H1 (cell line): ENCODE measurements at regions not wholly inside any gene's neighbourhood (a gene's known extent, or its start where the extent isn't known, plus 50 kb on each side); places are given as distances from the start of the nearest gene placed in this dataset.

Experiments
- CTCF ChIA-PET: fragments of 300-600 bp; sonication (Branson Sonifier 250); formaldehyde crosslinking; loops from one replicate; lab custom pipeline; 2021; ENCODE audit not compliant: partially characterized antibody; lab: Charles Lee
- POLR2A ChIA-PET: fragments of 300-600 bp; sonication (Branson Sonifier 250); formaldehyde crosslinking; loops from one replicate; lab custom pipeline; 2021; ENCODE audit warnings: inconsistent platforms; ENCODE audit not compliant: partially characterized antibody; lab: Charles Lee
- DNase-seq, 2 experiments: peaks; one replicate each; pipeline versions ENCODE4 v3.0.0 to v3.0.0-alpha.2; 2010 to 2022; ENCODE audit warnings: low spot score in 2 of 2, low read depth in 1 of 2, mixed read lengths in 1 of 2
- FAIRE-seq: peaks from 2 replicates; lab custom pipeline; 2011; peaks lifted over from hg19 to GRCh38; lab: Jason Lieb, UNC
- H2AFZ ChIP-seq: 2 replicates; pipeline ENCODE4 v1.8.1; 2012; ENCODE audit warnings: low read length, inconsistent platforms
- H2AK5ac ChIP-seq: 2 replicates; pipeline ENCODE4 v1.6.1; 2013; ENCODE audit warnings: low read depth, low read length
- H2BK120ac ChIP-seq: replicated peaks from 2 replicates; pipeline ENCODE3; 2013; ENCODE audit warnings: low read depth, low read length, inconsistent platforms
- H2BK12ac ChIP-seq: 2 replicates; pipeline ENCODE4 v1.6.1; 2013; ENCODE audit warnings: low read depth, low read length
- H2BK15ac ChIP-seq: 2 replicates; pipeline ENCODE4 v1.6.1; 2013; ENCODE audit warnings: low read length
- H2BK20ac ChIP-seq: 2 replicates; pipeline ENCODE4 v1.6.1; 2013; ENCODE audit warnings: low read length
- H2BK5ac ChIP-seq: 2 replicates; pipeline ENCODE4 v1.6.1; 2013; ENCODE audit warnings: low read depth, low read length
- H3K14ac ChIP-seq: 2 replicates; pipeline ENCODE4 v1.6.1; 2013; ENCODE audit warnings: inconsistent platforms; ENCODE audit not compliant: insufficient read length
- H3K18ac ChIP-seq: 2 replicates; pipeline ENCODE4 v1.6.1; 2013; ENCODE audit warnings: low read length; ENCODE audit errors: extremely low read depth
- H3K23ac ChIP-seq: 2 replicates; pipeline ENCODE4 v1.6.1; 2013; ENCODE audit warnings: inconsistent platforms; ENCODE audit not compliant: insufficient read length
- H3K23me2 ChIP-seq: 2 replicates; pipeline ENCODE4 v1.6.1; 2013; ENCODE audit warnings: low read depth, low read length
- H3K27ac ChIP-seq: 2 replicates; pipeline ENCODE4 v1.6.1; 2011; ENCODE audit warnings: low read depth, low read length, inconsistent platforms
- H3K27me3 ChIP-seq, 4 experiments: replicated peaks in 1 of 4; 1 replicate in 1 of 4; 2 replicates in 3 of 4; pipeline versions ENCODE4 v1.6.1 to v1.8.1; 2011 to 2013; ENCODE audit warnings: low read length in 3 of 4, mild to moderate bottlenecking in 3 of 4, inconsistent platforms in 2 of 4, mixed read lengths in 2 of 4, moderate library complexity in 1 of 4; ENCODE audit not compliant: control insufficient read depth in 3 of 4, insufficient read depth in 3 of 4; ENCODE audit errors: extremely low read depth in 1 of 4
- H3K36me3 ChIP-seq, 4 experiments: 2 replicates each; pipeline versions ENCODE4 v1.6.1 to v1.8.1; 2011 to 2013; ENCODE audit warnings: mild to moderate bottlenecking in 4 of 4, low read length in 3 of 4, moderate library complexity in 2 of 4, control low read depth in 1 of 4, inconsistent platforms in 1 of 4; ENCODE audit not compliant: insufficient read depth in 4 of 4, control insufficient read depth in 2 of 4
- H3K4ac ChIP-seq: replicated peaks from 2 replicates; pipeline ENCODE3; 2013; ENCODE audit warnings: low read length, low read depth, mixed read lengths, inconsistent platforms; ENCODE audit not compliant: insufficient read length
- H3K4me1 ChIP-seq, 4 experiments: replicated peaks in 1 of 4; 1 replicate in 1 of 4; 2 replicates in 3 of 4; pipeline versions ENCODE4 v1.6.1 to v1.8.1; 2011 to 2013; ENCODE audit warnings: low read length in 3 of 4, inconsistent platforms in 2 of 4, mixed read lengths in 1 of 4; ENCODE audit not compliant: insufficient read depth in 4 of 4, control insufficient read depth in 3 of 4
- H3K4me2 ChIP-seq, 2 experiments: 2 replicates each; pipeline versions ENCODE4 v1.6.1 to v1.8.1; 2011 to 2013; ENCODE audit warnings: low read depth in 2 of 2, low read length in 2 of 2, control low read depth in 1 of 2, inconsistent platforms in 1 of 2, mild to moderate bottlenecking in 1 of 2; ENCODE audit not compliant: insufficient read depth in 1 of 2
- H3K4me3 ChIP-seq, 4 experiments: fragments of 200-600, 300-600 bp in 1 of 4; sonication (generic), shearing (Covaris generic), sonication (Bioruptor Twin) in 1 of 4; 2 replicates each; pipeline versions ENCODE4 v1.5.1 to v1.8.1; 2011 to 2016; ENCODE audit warnings: low read length in 4 of 4, low read depth in 3 of 4, control low read depth in 2 of 4, inconsistent platforms in 2 of 4, mild to moderate bottlenecking in 2 of 4, mixed read lengths in 1 of 4, moderate library complexity in 1 of 4; ENCODE audit not compliant: insufficient read depth in 2 of 4; ENCODE audit errors: extremely low read depth in 1 of 4
- H3K56ac ChIP-seq: replicated peaks from 2 replicates; pipeline ENCODE3; 2013; ENCODE audit warnings: low read depth, mild to moderate bottlenecking, mixed read lengths, low read length, inconsistent platforms; ENCODE audit not compliant: insufficient read length
- H3K79me1 ChIP-seq: 2 replicates; pipeline ENCODE4 v1.6.1; 2013; ENCODE audit warnings: low read depth, low read length, control low read depth
- H3K79me2 ChIP-seq, 2 experiments: 2 replicates each; pipeline versions ENCODE4 v1.6.1 to v1.8.1; 2012 to 2013; ENCODE audit warnings: low read length in 2 of 2, mild to moderate bottlenecking in 2 of 2, inconsistent platforms in 1 of 2; ENCODE audit not compliant: insufficient read depth in 2 of 2, control insufficient read depth in 1 of 2
- H3K9ac ChIP-seq, 4 experiments: replicated peaks in 1 of 4; 1 replicate in 1 of 4; 2 replicates in 3 of 4; pipeline versions ENCODE4 v1.6.1 to v1.8.1; 2011 to 2013; ENCODE audit warnings: low read depth in 3 of 4, low read length in 3 of 4, control low read depth in 2 of 4, mild to moderate bottlenecking in 2 of 4, moderate library complexity in 2 of 4, inconsistent platforms in 1 of 4; ENCODE audit errors: extremely low read depth in 1 of 4
- H3K9me3 ChIP-seq, 2 experiments: 2 replicates each; pipeline versions ENCODE4 v1.6.1 to v1.8.1; 2012 to 2013; ENCODE audit warnings: mild to moderate bottlenecking in 2 of 2, moderate library complexity in 2 of 2, control low read depth in 1 of 2, inconsistent platforms in 1 of 2, low read depth in 1 of 2, low read length in 1 of 2, mixed read lengths in 1 of 2; ENCODE audit not compliant: insufficient read depth in 2 of 2
- H4K20me1 ChIP-seq, 2 experiments: replicated peaks in 1 of 2; 2 replicates each; pipeline versions ENCODE3 to v1.8.1; 2011 to 2013; ENCODE audit warnings: inconsistent platforms in 2 of 2, low read length in 2 of 2, mild to moderate bottlenecking in 1 of 2; ENCODE audit not compliant: insufficient read depth in 2 of 2, control insufficient read depth in 1 of 2
- H4K5ac ChIP-seq: 2 replicates; pipeline ENCODE4 v1.6.1; 2013; ENCODE audit warnings: low read length, low read depth, mixed read lengths, inconsistent platforms; ENCODE audit not compliant: insufficient read length
- H4K8ac ChIP-seq: 2 replicates; pipeline ENCODE4 v1.8.0; 2013; ENCODE audit warnings: mild to moderate bottlenecking, moderate library complexity, low read length, inconsistent platforms; ENCODE audit not compliant: insufficient read depth; ENCODE audit errors: extremely low read depth
- H4K91ac ChIP-seq: replicated peaks from 2 replicates; pipeline ENCODE3; 2013; ENCODE audit warnings: low read length, mixed read lengths, inconsistent platforms; ENCODE audit not compliant: insufficient read length
- CEBPB ChIP-seq: IDR thresholded peaks from 2 replicates; pipeline ENCODE4 v1.6.1; 2012; ENCODE audit warnings: low read depth, low read length
- KDM4A ChIP-seq: IDR thresholded peaks from one replicate; pipeline ENCODE4 v1.7.1; 2012; ENCODE audit warnings: low read depth, mild to moderate bottlenecking, moderate library complexity, low read length, inconsistent platforms; ENCODE audit not compliant: severe bottlenecking
- NANOG ChIP-seq: IDR thresholded peaks from 2 replicates; pipeline ENCODE4 v1.6.1; 2011; ENCODE audit warnings: low read length, low read depth, mild to moderate bottlenecking, inconsistent platforms; ENCODE audit not compliant: insufficient read depth, poor library complexity, severe bottlenecking
- POU5F1 ChIP-seq: IDR thresholded peaks from 2 replicates; pipeline ENCODE4 v1.6.1; 2011; ENCODE audit warnings: low read depth, mild to moderate bottlenecking, low read length, moderate library complexity
- RNF2 ChIP-seq: fragments of 200-900, 300-1000 bp; sonication (generic); IDR thresholded peaks from 2 replicates; pipeline ENCODE4 v1.7.1; 2016; ENCODE audit warnings: borderline replicate concordance, low read depth, mild to moderate bottlenecking, antibody characterized with exemption, low read length; ENCODE audit not compliant: poor library complexity, severe bottlenecking; ENCODE audit errors: missing control alignments
- SIN3A ChIP-seq, 2 experiments: IDR thresholded peaks in 1 of 2; conservative IDR thresholded peaks in 1 of 2; 2 replicates each; pipeline ENCODE4 v1.6.1; 2011 to 2012; ENCODE audit warnings: low read length in 2 of 2, improper control_type of control experiment in 1 of 2, low read depth in 1 of 2, mild to moderate bottlenecking in 1 of 2
- SP1 ChIP-seq: IDR thresholded peaks from 2 replicates; pipeline ENCODE4 v1.6.1; 2011; ENCODE audit warnings: low read depth, low read length
- ZNF274 ChIP-seq: IDR thresholded peaks from 2 replicates; pipeline ENCODE4 v1.7.0; 2012; ENCODE audit warnings: low read length, borderline replicate concordance; ENCODE audit errors: extremely low read depth
- WGBS, 2 experiments: shearing (Covaris generic) in 1 of 2; methylation state at CpG; one replicate each; pipeline versions ENCODE4 v1.1.6 to v1.1.7; 2013 to 2015; ENCODE audit warnings: low lambda C conversion rate in 2 of 2, mixed read lengths in 2 of 2, inconsistent platforms in 1 of 2, low coverage in 1 of 2, missing lambda C conversion rate in 1 of 2; ENCODE audit not compliant: insufficient replicate concordance in 2 of 2, insufficient coverage in 1 of 2, insufficient read length in 1 of 2; ENCODE audit errors: extremely low coverage in 1 of 2, missing lambda C conversion rate in 1 of 2; 5-methylcytosine and 5-hydroxymethylcytosine counted together
- TF ChIP-seq, protein P1 (sequence below): IDR thresholded peaks from 2 replicates; pipeline ENCODE4 v1.6.1; 2012; ENCODE audit warnings: low read length, inconsistent platforms

DNA sequence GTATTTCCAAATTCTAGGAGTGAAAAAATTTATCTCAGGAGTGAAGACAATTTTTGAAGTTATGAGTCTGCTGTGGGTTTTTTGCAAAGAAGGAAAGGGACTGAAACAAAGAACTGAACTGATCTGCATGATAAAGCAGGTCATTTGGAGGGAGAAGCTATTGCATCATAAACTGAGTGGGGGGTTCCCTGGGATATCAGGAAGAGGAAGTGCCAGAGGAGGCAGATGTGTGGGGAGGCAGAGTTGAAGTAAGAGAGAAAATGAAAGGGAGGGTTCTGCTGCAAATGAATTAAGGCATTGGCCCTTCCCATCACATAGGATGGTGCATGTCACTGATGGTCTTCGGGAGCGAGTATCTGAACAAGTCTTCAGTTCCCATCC lies 379.2 kb downstream of the VPS13C start:
- CTCF ChIA-PET = no interaction called here
- no peaks in the 10 kb centered on the region for H3K36me3 ChIP-seq
- peaks cover 1 to 7% (median 4%) of the 10 kb centered on the region in 4 experiments; a peak in 3 of 7 replicates for H3K4me1 ChIP-seq
- peak overlapping the region in 1 of 2 experiments; percentile 4; a peak in 1 of 4 replicates for H3K4me2 ChIP-seq
- H3K4me3 ChIP-seq = peak overlapping the region in 2 of 4 experiments; percentile 5 to 14; a peak in 1 of 8 replicates
- peak overlapping the region; percentile 35; the same call in 1 of the 2 replicates for H3K27ac ChIP-seq
- no peak overlapping the region for H3K9ac ChIP-seq
- H3K27me3 ChIP-seq = no peaks in the 10 kb centered on the region; a peak in 1 of 7 replicates
- H3K79me2 ChIP-seq = no peaks in the 10 kb centered on the region
- no peaks in the 10 kb centered on the region for H4K20me1 ChIP-seq
- H2AFZ ChIP-seq = peak overlapping the region; percentile 16; the same call in 1 of the 2 replicates
- no peak overlapping the region for H3K23ac ChIP-seq
- peak overlapping the region; percentile 36 for H3K4ac ChIP-seq
- peak; percentile 50; the same call in 1 of the 2 replicates for TF ChIP-seq POU5F1
- TF ChIP-seq SIN3A (conservative IDR thresholded peaks at IDR 0.05 in 1 of 2, IDR thresholded peaks at IDR 0.05 in 1 of 2; ENCODE audit: low read depth in 1 of 2, low read length in 2 of 2) = no peak
- no peak for TF ChIP-seq NANOG
- TF ChIP-seq ZNF274 = no peak
- TF ChIP-seq SP1 = no peak
- TF ChIP-seq CEBPB = peak; percentile 95
- no peak for TF ChIP-seq KDM4A
- TF ChIP-seq, protein P1, sequence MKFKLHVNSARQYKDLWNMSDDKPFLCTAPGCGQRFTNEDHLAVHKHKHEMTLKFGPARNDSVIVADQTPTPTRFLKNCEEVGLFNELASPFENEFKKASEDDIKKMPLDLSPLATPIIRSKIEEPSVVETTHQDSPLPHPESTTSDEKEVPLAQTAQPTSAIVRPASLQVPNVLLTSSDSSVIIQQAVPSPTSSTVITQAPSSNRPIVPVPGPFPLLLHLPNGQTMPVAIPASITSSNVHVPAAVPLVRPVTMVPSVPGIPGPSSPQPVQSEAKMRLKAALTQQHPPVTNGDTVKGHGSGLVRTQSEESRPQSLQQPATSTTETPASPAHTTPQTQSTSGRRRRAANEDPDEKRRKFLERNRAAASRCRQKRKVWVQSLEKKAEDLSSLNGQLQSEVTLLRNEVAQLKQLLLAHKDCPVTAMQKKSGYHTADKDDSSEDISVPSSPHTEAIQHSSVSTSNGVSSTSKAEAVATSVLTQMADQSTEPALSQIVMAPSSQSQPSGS = no peak
- no peak for TF ChIP-seq RNF2
- H4K91ac ChIP-seq = peak overlapping the region; percentile 71
- H2BK15ac ChIP-seq = no peak overlapping the region
- no peak for FAIRE-seq
- no peaks in the 10 kb centered on the region for H3K9me3 ChIP-seq
- H3K79me1 ChIP-seq = no peaks in the 10 kb centered on the region
- H3K56ac ChIP-seq = no peak overlapping the region
- no peak overlapping the region for H4K8ac ChIP-seq
- peak overlapping the region; percentile 13; the same call in 1 of the 2 replicates for H2BK20ac ChIP-seq
- H2BK5ac ChIP-seq = peak overlapping the region; percentile 67
- WGBS, 2 experiments = 93% methylated on average over 2 of the region's 2 CpGs; no CpG with 5 or more reads in 1 of the 2 experiments
- H4K5ac ChIP-seq = peak overlapping the region; percentile 46
- POLR2A ChIA-PET = no interaction called here
- H2AK5ac ChIP-seq = peak overlapping the region; percentile 4; the same call in 1 of the 2 replicates
- peak overlapping the region; percentile 88; the same call in 1 of the 2 replicates for H2BK12ac ChIP-seq
- H3K18ac ChIP-seq = peak overlapping the region; percentile 42; the same call in 1 of the 2 replicates
- peak overlapping the region; percentile 72 for H3K14ac ChIP-seq
- H2BK120ac ChIP-seq = no peak overlapping the region
- DNase-seq = no peak
- no peaks in the 10 kb centered on the region for H3K23me2 ChIP-seq
